ENCODE measurements at regions not wholly inside any gene's neighbourhood (a gene's known extent, or its start where the extent isn't known, plus 50 kb on each side); places are given as distances from the start of the nearest gene placed in this dataset.

- ChIA-PET CTCF (ENCODE audit: low intra/inter-chr PET ratio, low total read pairs) (no interaction called here), POLR2A (no interaction called here)
- intact Hi-C loops (cut with micrococcal nuclease; ENCODE audit: unreplicated experiment) (no loop called here), in situ Hi-C loops (cut with HindIII; ENCODE audit: extremely low pct_ligation_motif_present, low pct_unique_long_range_greater_than_20kb) (no loop called here)
- DNase-seq (ENCODE audit: low spot score) (no peak), ATAC-seq (no peak), FAIRE-seq (no peak)
- H3K4me3 ChIP-seq (replicated peaks in 1 of 3; ENCODE audit: insufficient read depth in 1 of 3, low read depth in 2 of 3, low read length in 3 of 3): no peak overlapping the region
- H3K4me2 ChIP-seq (ENCODE audit: low read depth, low read length): no peak overlapping the region
- no peaks in the 10 kb centered on the region for H3K4me1 ChIP-seq (ENCODE audit: insufficient read depth, low read length)
- H3K27ac ChIP-seq (ENCODE audit: extremely low read length, insufficient read depth, low read length): no peak overlapping the region
- no TSS peak for BruUV-seq (replicated peaks)
- H3K27me3 ChIP-seq (ENCODE audit: control insufficient read depth in 1 of 2, insufficient read depth in 2 of 2, low read length in 2 of 2): no peaks in the 10 kb centered on the region
- no peak overlapping the region for H2AFZ ChIP-seq (ENCODE audit: low read length)
- H4K20me1 ChIP-seq (ENCODE audit: insufficient read depth, low read length): no peaks in the 10 kb centered on the region
- H3K9me3 ChIP-seq (ENCODE audit: low read length): no peaks in the 10 kb centered on the region
- 19% methylated on average over 4 of the region's 4 CpGs for WGBS (ENCODE audit: low lambda C conversion rate)
- H3K79me2 ChIP-seq (ENCODE audit: insufficient read depth, low read length): no peaks in the 10 kb centered on the region
- no peaks in the 10 kb centered on the region for H3K36me3 ChIP-seq (replicated peaks in 1 of 2; ENCODE audit: control insufficient read depth in 1 of 2, insufficient read depth in 2 of 2, low read length in 2 of 2)
- H3K9ac ChIP-seq (ENCODE audit: insufficient read depth, low read depth, low read length): no peak overlapping the region
- TF ChIP-seq ZNF687 (CRISPR knock-in tag; IDR thresholded peaks at IDR 0.05) (no peak), ZNF570 (CRISPR knock-in tag; IDR thresholded peaks at IDR 0.05; ENCODE audit: borderline replicate concordance) (no peak), MXI1 (IDR thresholded peaks at IDR 0.05; ENCODE audit: borderline replicate concordance, low read depth, low read length) (no peak), ZNF841 (CRISPR knock-in tag; IDR thresholded peaks at IDR 0.05; ENCODE audit: borderline replicate concordance) (no peak), ZBTB34 (CRISPR knock-in tag; IDR thresholded peaks at IDR 0.05) (no peak), ZNF407 (CRISPR knock-in tag; IDR thresholded peaks at IDR 0.05; ENCODE audit: not compliant biosample characterization) (no peak), ZNF350 (CRISPR knock-in tag; IDR thresholded peaks at IDR 0.05; ENCODE audit: borderline replicate concordance, low read depth) (no peak)
- TF ChIP-seq, protein P1, sequence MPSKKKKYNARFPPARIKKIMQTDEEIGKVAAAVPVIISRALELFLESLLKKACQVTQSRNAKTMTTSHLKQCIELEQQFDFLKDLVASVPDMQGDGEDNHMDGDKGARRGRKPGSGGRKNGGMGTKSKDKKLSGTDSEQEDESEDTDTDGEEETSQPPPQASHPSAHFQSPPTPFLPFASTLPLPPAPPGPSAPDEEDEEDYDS (CRISPR knock-in tag; IDR thresholded peaks at IDR 0.05): no peak
These were observed 113.1 kb upstream of the ARHGAP42 start for GRCh38 chr11:100573911-100574513.
